ENCODE measurements at regions not wholly inside any gene's neighbourhood (a gene's known extent, or its start where the extent isn't known, plus 50 kb on each side); places are given as distances from the start of the nearest gene placed in this dataset.

- no peaks in the 10 kb centered on the region for H3K36me3 ChIP-seq (ENCODE audit: insufficient read depth)
- no peak for DNase-seq (ENCODE audit: extremely low spot score)
- no peak overlapping the region for H3K4me3 ChIP-seq (ENCODE audit: low read depth, low read length)
- H3K27ac ChIP-seq (ENCODE audit: low read depth), result no peak overlapping the region
- H3K4me1 ChIP-seq (ENCODE audit: insufficient read depth), result no peaks in the 10 kb centered on the region
Observed at GRCh38 chr6:14659841-14660240, 542.3 kb downstream of the CD83 start.

GRCh38 chr6:14660806-14661579 lies 543.4 kb downstream of the CD83 start:
- no peak overlapping the region for H3K27ac ChIP-seq (ENCODE audit: low read depth)
- 67% methylated on average over 8 of the region's 8 CpGs for WGBS
- DNase-seq (ENCODE audit: extremely low spot score), result no peak
- no peaks in the 10 kb centered on the region for H3K36me3 ChIP-seq (ENCODE audit: insufficient read depth)
- H3K4me1 ChIP-seq (ENCODE audit: insufficient read depth), result no peaks in the 10 kb centered on the region
- H3K4me3 ChIP-seq (ENCODE audit: low read depth, low read length), result no peak overlapping the region

- WGBS, result 96% methylated on average over 3 of the region's 3 CpGs
- Histone ChIP-seq H3K36me3 (ENCODE audit: insufficient read depth) (no peaks in the 10 kb centered on the region), H3K4me1 (ENCODE audit: insufficient read depth) (no peaks in the 10 kb centered on the region), H3K4me3 (ENCODE audit: low read depth, low read length) (no peak overlapping the region), H3K27ac (ENCODE audit: low read depth) (no peak overlapping the region)
- no peak for DNase-seq (ENCODE audit: extremely low spot score)
Observed at GRCh38 chr6:14661691-14662090, 544.1 kb downstream of the CD83 start.

- Histone ChIP-seq H3K4me3 (ENCODE audit: low read depth, low read length) (no peak overlapping the region), H3K4me1 (ENCODE audit: insufficient read depth) (no peaks in the 10 kb centered on the region), H3K36me3 (ENCODE audit: insufficient read depth) (no peaks in the 10 kb centered on the region), H3K27ac (ENCODE audit: low read depth) (no peak overlapping the region)
- no peak for DNase-seq (ENCODE audit: extremely low spot score)
- 76% methylated on average over 6 of the region's 6 CpGs for WGBS
Observed at GRCh38 chr6:14664112-14664601, 546.6 kb downstream of the CD83 start.

- Histone ChIP-seq H3K4me1 (ENCODE audit: insufficient read depth) (no peaks in the 10 kb centered on the region), H3K36me3 (ENCODE audit: insufficient read depth) (no peaks in the 10 kb centered on the region), H3K4me3 (ENCODE audit: low read depth, low read length) (no peak overlapping the region), H3K27ac (ENCODE audit: low read depth) (no peak overlapping the region)
- 81% methylated on average over 11 of the region's 11 CpGs for WGBS
- no peak for DNase-seq (ENCODE audit: extremely low spot score)
Observed at GRCh38 chr6:14664621-14665315, 547.2 kb downstream of the CD83 start.

- DNase-seq (ENCODE audit: extremely low spot score), result no peak
- no peak overlapping the region for H3K4me3 ChIP-seq (ENCODE audit: low read depth, low read length)
- 84% methylated on average over 11 of the region's 11 CpGs for WGBS
- no peak overlapping the region for H3K27ac ChIP-seq (ENCODE audit: low read depth)
- H3K4me1 ChIP-seq (ENCODE audit: insufficient read depth), result no peaks in the 10 kb centered on the region
- H3K36me3 ChIP-seq (ENCODE audit: insufficient read depth), result no peaks in the 10 kb centered on the region
Observed at GRCh38 chr6:14665827-14666724, 548.5 kb downstream of the CD83 start.

GRCh38 chr6:14670806-14671205 lies 553.2 kb downstream of the CD83 start:
- no peak overlapping the region for H3K4me3 ChIP-seq (ENCODE audit: low read depth, low read length)
- WGBS, result 86% methylated on average over 7 of the region's 7 CpGs
- no peaks in the 10 kb centered on the region for H3K36me3 ChIP-seq (ENCODE audit: insufficient read depth)
- no peak for DNase-seq (ENCODE audit: extremely low spot score)
- H3K4me1 ChIP-seq (ENCODE audit: insufficient read depth), result no peaks in the 10 kb centered on the region
- no peak overlapping the region for H3K27ac ChIP-seq (ENCODE audit: low read depth)

- H3K4me3 ChIP-seq (ENCODE audit: low read depth, low read length), result no peak overlapping the region
- WGBS, result 32% methylated on average over 1 of the region's 1 CpG
- no peaks in the 10 kb centered on the region for H3K36me3 ChIP-seq (ENCODE audit: insufficient read depth)
- no peaks in the 10 kb centered on the region for H3K4me1 ChIP-seq (ENCODE audit: insufficient read depth)
- peak; percentile 50 for DNase-seq (ENCODE audit: extremely low spot score)
- H3K27ac ChIP-seq (ENCODE audit: low read depth), result no peak overlapping the region
Observed at GRCh38 chr6:14671261-14671681, 553.7 kb downstream of the CD83 start.

GRCh38 chr6:14671937-14672336 lies 554.4 kb downstream of the CD83 start:
- WGBS, result 96% methylated on average over 1 of the region's 1 CpG
- H3K36me3 ChIP-seq (ENCODE audit: insufficient read depth), result no peaks in the 10 kb centered on the region
- no peak overlapping the region for H3K27ac ChIP-seq (ENCODE audit: low read depth)
- H3K4me3 ChIP-seq (ENCODE audit: low read depth, low read length), result no peak overlapping the region
- H3K4me1 ChIP-seq (ENCODE audit: insufficient read depth), result no peaks in the 10 kb centered on the region
- no peak for DNase-seq (ENCODE audit: extremely low spot score)

- no peak overlapping the region for H3K4me3 ChIP-seq (ENCODE audit: low read depth, low read length)
- H3K27ac ChIP-seq (ENCODE audit: low read depth), result no peak overlapping the region
- no peak for DNase-seq (ENCODE audit: extremely low spot score)
- WGBS, result 94% methylated on average over 2 of the region's 2 CpGs
- H3K36me3 ChIP-seq (ENCODE audit: insufficient read depth), result no peaks in the 10 kb centered on the region
- H3K4me1 ChIP-seq (ENCODE audit: insufficient read depth), result no peaks in the 10 kb centered on the region
Observed at GRCh38 chr6:14673201-14673600, 555.6 kb downstream of the CD83 start.

GRCh38 chr6:14674458-14674857 lies 556.9 kb downstream of the CD83 start:
- WGBS, result 92% methylated on average over 4 of the region's 4 CpGs
- Histone ChIP-seq H3K4me1 (ENCODE audit: insufficient read depth) (no peaks in the 10 kb centered on the region), H3K36me3 (ENCODE audit: insufficient read depth) (no peaks in the 10 kb centered on the region), H3K27ac (ENCODE audit: low read depth) (no peak overlapping the region), H3K4me3 (ENCODE audit: low read depth, low read length) (no peak overlapping the region)
- DNase-seq (ENCODE audit: extremely low spot score), result no peak

- no peak for DNase-seq (ENCODE audit: extremely low spot score)
- no peak overlapping the region for H3K4me3 ChIP-seq (ENCODE audit: low read depth, low read length)
- no peaks in the 10 kb centered on the region for H3K4me1 ChIP-seq (ENCODE audit: insufficient read depth)
- 96% methylated on average over 7 of the region's 7 CpGs for WGBS
- no peaks in the 10 kb centered on the region for H3K36me3 ChIP-seq (ENCODE audit: insufficient read depth)
- H3K27ac ChIP-seq (ENCODE audit: low read depth), result no peak overlapping the region
Observed at GRCh38 chr6:14674867-14675648, 557.5 kb downstream of the CD83 start.

- H3K4me3 ChIP-seq (ENCODE audit: low read depth, low read length), result no peak overlapping the region
- no peak for DNase-seq (ENCODE audit: extremely low spot score)
- WGBS, result 79% methylated on average over 2 of the region's 2 CpGs
- no peaks in the 10 kb centered on the region for H3K4me1 ChIP-seq (ENCODE audit: insufficient read depth)
- no peaks in the 10 kb centered on the region for H3K36me3 ChIP-seq (ENCODE audit: insufficient read depth)
- H3K27ac ChIP-seq (ENCODE audit: low read depth), result no peak overlapping the region
Observed at GRCh38 chr6:14676064-14676463, 558.5 kb downstream of the CD83 start.

Data from urinary bladder (tissue), 3 donors.